HG03469 (cell line): ENCODE measurements at regions not wholly inside any gene's neighbourhood (a gene's known extent, or its start where the extent isn't known, plus 50 kb on each side); places are given as distances from the start of the nearest gene placed in this dataset.

Experiments
- ATAC-seq: cut with Tn5 transposase; IDR thresholded peaks from one replicate; pipeline ENCODE4 v1.9.1; 2021; ENCODE audit warnings: mild to moderate bottlenecking, moderate library complexity, moderate number of reproducible peaks; ENCODE audit not compliant: unreplicated experiment

DNA sequence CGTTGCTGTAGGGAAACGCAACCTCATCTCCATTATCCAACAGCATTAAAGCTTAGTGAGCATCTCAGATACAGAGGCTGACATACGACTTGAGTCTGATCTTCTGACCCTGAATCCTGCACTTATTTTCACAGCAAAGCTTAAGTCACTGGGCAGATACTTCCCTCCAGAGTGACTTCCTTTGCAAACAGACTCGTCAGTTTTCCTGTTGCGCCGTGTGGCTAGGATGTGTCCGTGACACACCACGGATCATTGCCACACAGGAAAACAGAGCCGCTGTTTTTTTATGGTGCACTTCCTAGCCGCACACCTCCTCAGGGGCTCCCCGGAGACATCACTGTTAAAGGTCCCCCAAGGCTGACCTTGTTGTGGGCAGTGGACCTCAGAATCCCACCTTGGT is 94.9 kb upstream of the MKI67 start:
- no peak for ATAC-seq

DNA sequence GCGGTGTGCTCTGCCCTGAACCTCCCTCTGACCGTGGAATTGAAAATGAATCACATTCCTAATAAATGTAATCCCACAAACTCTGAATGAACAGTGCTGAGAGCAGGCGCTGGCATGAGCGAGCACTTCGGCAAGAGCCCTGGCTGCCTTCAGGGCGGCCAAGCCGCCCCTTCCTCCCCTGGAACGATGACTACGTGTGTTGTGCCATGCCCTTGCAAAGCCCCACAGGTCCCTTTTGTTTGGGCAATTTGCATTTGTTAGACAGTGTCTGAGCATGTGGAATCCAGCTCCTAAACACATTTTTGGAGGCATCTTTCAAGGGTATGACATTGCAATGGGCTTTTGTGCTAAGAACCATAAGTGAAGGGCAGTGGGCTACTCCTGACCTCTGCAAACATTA is 95.6 kb upstream of the MKI67 start:
- ATAC-seq, result no peak

DNA sequence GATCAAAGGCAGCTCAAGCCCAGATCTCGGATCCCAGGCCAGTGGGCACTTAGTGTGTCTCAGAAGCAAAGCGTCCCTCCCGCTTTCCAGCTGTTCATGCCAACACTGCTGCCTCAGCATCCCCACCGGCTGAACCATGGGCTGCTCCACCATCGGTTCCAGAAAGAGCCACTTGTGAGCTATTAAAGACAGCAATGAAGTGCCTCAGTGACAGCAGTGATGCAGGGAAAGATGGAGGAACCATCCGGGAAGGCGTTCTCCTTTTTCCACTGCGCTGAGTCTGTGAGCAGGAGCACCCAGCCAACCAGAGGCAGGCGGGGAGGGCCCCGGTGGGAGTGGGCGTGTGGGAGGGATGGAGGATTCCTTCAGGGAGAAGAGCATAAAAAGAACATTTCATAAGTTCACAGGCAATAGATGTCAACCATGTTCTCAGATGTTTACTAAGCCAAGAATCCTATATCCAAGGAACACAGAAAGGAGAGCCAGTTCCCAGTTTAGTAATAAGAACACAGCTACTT is 96.2 kb upstream of the MKI67 start:
- ATAC-seq, result no peak

DNA sequence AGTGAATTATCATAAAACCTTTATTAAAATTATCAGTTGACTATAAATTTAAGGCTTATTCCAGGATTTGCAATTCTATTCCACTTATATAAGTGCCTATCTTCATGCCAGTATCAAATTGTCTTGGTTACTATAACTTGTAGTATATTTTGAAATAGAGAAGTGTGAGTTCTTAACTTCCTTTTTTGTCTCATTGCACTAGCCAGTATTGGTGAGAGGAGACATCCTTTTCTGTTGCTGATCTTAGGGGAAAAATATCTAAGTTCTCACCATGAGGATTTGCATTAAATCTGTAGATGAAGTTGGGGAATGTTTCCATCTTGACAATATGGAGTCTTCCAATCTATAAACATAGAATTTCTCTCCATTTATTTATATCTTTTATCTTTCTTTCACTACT is 104.2 kb upstream of the MKI67 start:
- ATAC-seq, result no peak

DNA sequence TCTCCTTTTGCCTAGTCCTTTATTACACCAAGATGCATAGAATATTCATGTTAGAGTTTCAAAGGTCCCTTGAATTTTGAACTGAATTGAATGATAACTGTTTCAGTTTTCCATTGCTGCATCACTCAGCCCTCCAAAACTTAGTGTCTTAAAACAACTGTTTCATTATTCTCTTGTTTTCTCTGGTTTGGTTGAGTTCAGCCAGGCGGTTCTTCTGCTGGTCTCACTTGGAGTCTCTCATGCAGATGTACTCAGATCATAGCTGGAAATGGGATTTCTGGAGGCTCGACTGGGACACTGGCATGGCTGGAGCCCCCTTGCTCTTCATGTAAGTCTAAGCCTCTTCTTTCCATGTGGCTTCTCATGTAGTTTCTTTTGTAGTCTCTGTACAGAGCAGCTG is 107.2 kb upstream of the MKI67 start:
- no peak for ATAC-seq

DNA sequence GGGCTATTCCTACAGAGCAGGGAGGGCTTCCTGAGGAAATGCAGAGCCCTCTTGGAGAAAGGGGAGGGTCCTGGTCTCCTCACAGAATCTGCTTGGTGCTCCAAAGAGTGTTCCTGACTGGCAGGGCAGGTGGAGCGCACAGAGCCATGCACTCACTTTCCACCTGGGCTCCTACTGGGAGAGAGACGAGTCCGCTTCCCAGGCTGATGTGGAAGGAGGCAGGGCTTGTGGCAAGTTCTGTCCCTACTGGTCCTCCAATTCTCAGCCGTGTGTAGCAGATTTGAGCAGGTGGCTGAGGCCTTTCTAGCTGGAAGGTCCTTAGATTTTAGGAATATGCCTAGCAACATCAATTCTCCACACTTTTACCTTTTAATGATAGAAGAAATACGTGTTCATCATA is 111.5 kb upstream of the MKI67 start:
- ATAC-seq, result no peak

DNA sequence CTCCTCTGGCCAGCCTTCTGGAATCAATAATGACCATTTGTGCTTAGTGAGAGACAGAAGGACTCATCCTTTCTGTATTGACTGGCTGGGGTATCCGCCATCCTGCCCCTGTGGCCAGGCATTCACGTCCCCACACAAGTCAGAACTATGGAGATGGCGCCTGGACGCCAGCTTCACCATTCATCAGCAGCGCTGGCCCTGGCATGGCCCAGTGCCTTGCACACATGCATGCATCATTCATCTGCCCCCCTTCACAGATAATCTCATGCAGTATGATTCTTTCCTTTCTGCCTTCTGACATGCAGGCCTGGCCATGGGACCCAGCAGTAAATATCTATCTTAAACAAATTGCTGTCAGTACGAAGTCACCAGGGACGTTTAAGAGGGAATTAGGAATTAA is 114.8 kb upstream of the MKI67 start:
- ATAC-seq, result no peak

DNA sequence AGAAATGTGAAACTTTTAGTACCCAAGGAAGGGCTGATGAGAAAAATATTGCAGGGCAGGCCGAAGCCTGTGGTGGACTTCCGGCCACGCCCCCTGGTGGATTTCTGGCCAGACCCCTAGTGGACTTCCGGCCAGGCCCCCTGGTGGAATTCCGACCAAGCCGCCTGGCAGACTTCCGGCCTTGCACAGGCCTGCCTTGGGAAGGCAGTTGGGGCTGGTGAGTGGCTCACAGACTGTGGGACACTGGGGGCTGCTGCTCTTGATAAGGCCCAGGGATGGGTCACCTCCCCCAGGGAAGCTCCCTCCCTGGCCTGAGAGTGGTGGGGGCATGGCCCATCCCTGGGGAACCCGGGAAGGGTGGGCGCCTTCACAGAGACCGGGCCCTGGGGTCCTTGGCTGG is 116.4 kb upstream of the MKI67 start:
- no peak for ATAC-seq

DNA sequence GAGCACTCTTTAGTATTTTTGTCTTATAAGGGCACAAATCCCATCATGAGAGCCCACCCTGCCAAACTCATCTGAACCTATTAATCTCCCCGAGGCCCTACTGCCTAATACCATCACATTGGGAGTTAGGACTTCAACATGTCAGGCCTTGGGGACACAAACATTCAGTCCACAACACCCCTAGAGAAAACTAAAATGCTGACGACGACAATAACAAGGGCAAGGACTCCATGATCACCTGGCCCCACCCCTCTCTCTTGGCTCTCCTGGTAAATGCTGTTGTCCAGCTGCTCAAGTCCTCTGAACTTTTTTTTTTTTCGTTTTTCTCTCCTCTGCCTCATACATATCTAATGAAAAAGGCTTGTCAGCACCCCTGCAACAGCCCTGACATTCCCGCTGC is 118.8 kb upstream of the MKI67 start:
- ATAC-seq, result no peak

DNA sequence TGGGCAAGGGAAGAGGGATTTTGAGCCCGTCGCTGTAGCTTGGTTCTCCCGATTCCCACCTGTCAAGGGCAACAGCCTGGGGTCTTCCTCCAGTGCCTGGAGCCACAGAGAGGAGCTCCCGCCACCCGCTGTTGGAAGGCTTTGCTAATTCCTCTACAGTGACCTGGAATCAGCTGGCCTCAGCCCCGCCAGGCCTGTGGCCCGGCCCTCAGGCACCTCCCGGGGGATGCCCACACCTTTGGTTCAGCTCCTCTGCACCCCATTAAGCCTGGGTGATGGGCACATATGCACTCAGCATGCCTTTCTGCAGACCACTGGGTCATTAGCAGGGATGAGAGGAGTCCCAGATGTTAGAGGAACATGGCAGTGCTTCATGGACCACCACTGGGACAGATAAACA is 121.4 kb upstream of the MKI67 start:
- ATAC-seq, result no peak

DNA sequence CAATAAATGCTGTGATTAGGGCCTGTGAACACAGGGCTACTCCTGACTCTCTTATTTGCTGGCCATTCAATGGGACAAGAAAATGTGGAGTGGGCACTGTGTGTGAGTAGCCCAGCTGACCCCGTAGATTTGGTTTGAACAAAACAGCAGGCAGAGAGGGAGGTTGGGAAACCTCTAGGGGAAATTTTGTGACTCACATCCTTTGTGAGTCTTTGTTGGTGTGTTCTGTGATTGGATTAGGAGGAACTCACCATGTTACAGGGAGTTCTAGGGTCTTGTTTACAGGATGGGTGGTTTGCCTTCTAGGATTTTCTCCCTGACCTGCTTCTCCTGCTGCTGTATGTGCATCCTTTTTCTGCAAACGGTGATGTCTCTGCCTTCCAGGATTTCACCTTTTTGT is 128.3 kb upstream of the MKI67 start:
- no peak for ATAC-seq

DNA sequence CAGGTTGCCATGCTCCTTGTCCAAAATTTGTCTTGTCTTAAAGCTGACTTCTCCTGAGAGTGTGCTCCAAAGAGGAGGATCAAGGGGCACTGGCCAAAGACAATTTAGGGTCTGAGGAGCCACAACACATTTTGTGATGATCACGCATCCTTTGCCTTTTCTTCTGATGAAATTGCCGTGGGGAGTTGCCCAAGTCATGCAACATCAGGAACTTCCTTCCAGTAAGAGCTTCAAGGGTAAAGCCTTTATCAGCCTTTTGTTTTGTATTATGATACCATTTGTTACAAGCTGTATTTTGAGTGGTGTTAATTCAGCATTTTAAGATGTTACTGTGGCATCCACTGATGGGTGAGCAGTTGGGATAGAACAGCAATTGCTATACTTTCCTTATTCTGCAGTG is 131.2 kb upstream of the MKI67 start:
- no peak for ATAC-seq

DNA sequence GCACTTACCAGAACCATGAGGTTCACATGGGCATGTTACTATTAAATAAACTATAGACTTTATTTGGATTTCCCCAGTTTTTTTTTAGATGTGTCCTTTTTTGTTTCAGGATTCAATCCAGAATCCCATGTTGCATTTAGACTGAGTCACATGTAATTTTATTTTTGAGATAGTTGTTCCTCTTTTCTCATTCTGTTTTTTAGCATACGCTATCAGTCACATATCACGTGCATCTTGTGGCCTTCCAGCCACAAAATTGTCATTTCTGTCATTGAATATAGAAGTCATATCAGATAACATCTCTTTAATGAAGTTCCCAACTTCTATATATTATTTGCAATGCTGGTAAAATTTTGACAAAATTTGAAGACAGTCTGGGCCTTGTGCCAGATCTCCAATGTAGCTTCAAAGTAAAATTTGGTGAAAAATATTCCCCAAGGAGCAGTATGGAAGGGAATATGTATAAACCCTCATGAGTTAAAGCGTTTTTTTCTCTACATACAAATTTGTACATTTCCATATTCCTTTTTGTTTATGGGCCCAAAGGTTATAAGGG is 132.3 kb upstream of the MKI67 start:
- ATAC-seq, result no peak

DNA sequence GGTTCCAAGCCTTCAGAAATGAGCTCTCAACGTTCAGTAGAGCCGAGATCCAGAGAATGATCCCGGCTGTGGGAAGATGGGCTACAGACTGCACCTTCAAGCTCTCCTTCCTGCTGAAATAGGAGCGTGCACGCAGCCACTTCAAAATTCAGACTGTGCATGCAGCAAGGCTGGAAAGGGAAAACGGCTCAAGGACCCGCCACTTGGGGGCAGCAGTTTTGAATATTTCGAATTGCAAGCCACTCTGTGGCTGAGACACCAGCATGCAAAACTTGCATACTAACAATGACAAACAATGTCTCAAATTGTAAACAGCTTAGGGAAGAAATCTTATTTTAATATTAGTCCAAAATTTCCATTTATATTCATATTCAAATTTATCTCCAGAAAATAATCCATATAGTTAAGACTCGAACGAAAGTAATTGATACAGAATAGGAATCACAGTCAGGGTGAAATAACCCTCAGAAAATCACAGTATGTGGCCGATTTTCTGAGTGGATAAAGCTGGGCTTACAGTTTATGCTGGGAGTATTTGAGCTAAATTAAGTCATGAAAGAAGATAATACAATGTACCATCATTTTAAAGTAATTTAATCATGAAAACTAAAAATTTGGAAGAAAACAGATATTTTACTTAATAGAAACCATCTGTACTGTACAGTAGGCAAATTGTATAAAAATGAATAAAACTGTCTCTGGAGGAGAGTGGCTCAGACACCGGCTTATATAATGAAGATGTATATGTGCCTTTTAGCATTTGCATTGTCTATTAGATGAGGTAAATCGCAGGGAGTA is 137.9 kb upstream of the MKI67 start:
- no peak for ATAC-seq

DNA sequence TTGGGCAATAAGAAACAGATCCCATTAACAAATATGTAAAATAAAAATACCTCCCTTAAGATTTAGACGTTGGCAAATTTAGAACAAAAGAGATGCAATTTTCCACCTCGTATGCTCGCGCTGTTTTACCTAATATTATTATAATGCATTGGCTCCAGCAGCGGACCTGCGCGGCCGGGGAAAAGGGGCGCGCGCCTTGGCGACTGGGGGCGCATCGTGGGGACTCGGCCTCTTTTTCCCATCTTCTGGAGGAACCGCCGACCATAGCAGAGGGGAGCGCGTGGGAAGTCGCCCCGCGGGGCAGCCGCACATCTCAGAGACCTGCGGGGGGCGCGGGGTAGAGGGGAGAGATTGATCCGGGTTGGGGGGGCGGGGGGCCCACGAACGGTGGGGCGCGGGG is 139.4 kb upstream of the MKI67 start:
- no peak for ATAC-seq

DNA sequence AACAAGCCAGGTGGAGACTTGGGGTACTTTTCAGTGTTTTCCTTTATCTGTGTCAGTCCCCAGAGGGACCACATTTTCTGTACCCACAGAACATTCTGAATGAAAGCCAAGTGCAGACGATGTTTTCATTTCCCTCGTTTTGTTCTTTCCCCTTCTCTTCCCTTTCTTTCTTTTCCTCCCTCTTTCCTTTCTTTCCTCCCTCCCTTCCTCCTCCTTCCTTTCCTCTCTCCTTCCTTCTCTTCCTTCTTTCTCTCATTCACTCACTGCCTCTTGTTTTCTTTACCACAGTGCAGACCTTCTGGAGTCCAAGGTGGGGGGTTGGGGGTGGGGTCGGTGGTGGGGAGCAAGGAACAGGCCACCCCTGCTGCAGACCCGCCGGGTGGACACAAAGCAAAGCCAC is 141.4 kb upstream of the MKI67 start:
- ATAC-seq, result no peak

DNA sequence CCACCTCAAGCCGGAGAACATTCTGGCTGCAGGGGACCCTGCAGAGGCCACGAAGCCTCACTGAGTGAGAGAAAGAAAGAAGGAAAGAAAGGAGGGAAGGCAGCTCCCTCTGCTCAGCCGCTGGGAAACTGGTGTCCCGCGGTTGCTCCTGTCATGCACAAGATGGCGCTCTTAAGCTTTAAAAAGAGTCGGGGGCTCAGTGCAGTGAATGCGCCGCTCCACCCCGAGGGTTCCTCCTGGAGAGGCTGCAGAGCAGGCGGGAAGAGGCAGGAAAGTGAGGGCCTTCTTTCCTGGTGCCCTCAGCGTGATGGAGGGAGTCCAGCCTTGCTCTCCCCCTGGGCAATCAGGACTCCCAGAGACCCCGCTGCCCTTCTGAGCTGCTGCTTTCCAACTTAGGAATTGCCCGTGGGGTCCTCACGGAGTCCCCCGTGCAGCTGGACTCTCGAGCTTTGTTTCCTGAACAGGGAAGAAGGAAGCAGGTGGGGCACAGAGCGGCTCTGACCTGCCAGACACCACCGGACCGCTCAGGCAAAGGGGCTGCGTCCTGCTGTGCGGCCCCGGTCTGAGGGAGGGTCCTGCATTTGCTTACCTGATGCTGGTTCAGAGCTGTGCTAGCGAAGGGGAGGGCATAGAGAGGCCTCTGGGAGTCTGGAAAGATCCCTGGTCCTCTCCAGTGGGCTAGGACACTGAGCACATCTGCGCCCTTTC is 141.9 kb upstream of the MKI67 start:
- ATAC-seq, result no peak

DNA sequence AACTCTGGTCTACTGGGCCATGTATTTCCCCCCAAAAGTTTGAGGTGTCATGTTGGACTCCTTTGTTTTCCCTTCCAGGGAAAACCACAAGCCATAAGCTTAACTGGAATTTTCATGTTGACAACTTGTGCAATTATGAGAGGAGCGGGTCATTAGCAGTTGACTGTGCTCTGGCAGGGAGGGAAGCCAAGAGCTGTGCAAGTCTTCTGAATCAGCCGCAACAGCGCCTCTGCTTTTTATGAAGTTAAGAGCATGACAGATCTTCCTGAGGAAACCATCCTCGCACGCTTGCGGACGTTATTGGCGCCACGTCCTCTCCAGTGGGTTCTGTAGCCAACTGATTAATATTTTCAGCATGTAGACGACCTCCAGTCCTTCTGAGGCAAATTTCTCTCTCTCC is 148.7 kb upstream of the MKI67 start:
- ATAC-seq, result no peak

DNA sequence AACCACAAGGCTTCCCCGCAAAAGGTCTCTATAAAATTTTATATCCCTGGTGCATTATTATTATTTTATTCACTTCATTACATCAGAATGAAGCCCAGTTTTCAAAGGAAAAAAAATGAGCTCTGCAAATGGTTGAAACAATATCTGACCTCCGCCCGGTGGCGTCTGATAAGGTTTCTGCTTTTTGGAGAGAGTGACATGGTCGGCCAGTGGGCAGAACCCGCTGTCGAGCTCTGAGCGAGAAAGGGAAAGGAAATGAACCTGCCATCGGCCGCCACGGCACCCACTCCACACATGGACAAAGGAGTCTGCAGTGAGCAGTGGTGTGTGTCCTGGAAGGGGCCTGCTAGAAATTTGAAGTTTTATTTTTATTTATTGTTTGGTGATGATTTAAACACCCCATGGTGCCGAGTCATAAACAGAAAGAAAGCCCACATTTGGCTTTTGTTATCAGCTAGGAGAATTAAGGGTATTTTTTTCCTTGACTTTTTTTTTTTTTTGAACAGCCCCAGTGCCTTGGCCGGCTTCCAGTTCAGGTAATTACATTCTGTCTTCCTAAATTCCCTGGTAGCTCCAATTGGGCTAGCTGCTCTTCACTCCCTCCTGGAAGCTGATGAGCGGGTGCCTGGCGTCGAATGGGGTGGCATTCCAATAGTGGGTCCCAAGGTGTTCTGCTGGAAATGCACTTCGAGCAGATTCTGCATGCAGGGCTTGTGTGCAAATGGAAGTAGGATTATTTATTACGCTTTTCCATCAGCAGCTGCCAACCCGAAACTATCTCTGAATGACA is 149.4 kb upstream of the MKI67 start:
- no peak for ATAC-seq

DNA sequence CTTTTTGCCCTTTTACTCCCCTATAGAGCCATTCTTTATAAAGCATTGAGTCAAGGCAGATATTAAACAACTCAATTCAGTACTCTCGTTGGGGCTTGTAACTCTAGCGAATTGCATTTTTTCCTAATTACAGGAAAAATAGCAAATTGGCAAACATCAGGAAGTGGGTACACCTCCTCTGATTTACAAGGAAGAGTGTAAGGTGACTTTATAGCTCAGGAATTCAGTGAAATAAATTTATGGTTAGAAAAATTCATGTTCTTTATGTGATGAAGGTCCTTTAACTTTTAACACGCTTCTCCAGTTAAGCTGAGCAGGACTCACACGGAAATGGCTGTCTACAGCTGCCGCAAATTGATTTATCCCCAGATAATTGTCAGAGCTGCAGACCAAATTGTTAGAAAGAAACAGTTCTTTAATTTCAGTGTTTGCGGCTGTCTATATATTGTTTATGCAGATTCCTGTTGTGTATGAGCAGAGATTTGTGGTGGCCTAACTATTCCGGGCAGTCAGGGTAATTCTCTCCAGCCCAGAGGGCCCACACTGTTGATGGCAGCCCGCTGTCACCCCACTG is 151.1 kb upstream of the MKI67 start:
- ATAC-seq, result no peak

DNA sequence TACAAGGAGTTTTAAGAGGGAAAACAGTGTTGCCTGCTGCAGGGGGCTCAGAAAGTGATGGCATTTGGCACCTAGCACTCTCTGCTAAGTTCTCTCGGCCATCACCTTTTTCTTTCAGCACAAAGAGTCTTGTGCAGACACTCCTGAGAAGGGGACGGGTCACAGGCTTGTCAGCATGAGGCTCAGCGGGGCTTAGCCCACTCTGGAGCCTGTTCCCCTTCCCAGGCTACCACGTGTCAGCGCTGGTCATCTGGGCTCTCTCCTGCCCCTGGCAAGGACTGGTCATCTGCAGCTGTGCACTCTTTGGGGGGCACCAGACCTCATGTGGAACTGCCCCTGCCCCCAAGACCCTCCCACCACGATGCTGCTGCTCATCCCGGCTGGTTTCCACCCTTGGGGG is 152.1 kb upstream of the MKI67 start:
- no peak for ATAC-seq
